HG03521 (cell line): ENCODE measurements at regions not wholly inside any gene's neighbourhood (a gene's known extent, or its start where the extent isn't known, plus 50 kb on each side); places are given as distances from the start of the nearest gene placed in this dataset.
"Not testable (repeated sequence)": the region's sequence is repeated elsewhere in the genome, so short reads cannot be mapped to it uniquely, and the experiment has no call there.

Experiments used
- ATAC-seq: cut with Tn5 transposase; IDR thresholded peaks from one replicate; pipeline ENCODE4 v1.9.1; 2021; ENCODE audit warnings: mild to moderate bottlenecking, moderate library complexity; ENCODE audit not compliant: unreplicated experiment

- ATAC-seq: peak; percentile 71
These were observed 187.7 kb downstream of the SATB1 start for GRCh38 chr3:18237251-18238005.

- ATAC-seq: no peak
These were observed 188.4 kb downstream of the SATB1 start for GRCh38 chr3:18236726-18237125.

- ATAC-seq: no peak
These were observed 190.3 kb downstream of the SATB1 start for GRCh38 chr3:18234717-18235335.

GRCh38 chr3:18233987-18234716 lies 191.0 kb downstream of the SATB1 start:
- ATAC-seq: no peak

GRCh38 chr3:18232317-18232716 lies 192.8 kb downstream of the SATB1 start:
- no peak for ATAC-seq

- ATAC-seq: no peak
These were observed 197.1 kb downstream of the SATB1 start for GRCh38 chr3:18228060-18228459.

- ATAC-seq: no peak
These were observed 199.4 kb downstream of the SATB1 start for GRCh38 chr3:18225709-18226108.

GRCh38 chr3:18224426-18224825 lies 200.7 kb downstream of the SATB1 start:
- ATAC-seq: no peak

GRCh38 chr3:18223974-18224373 lies 201.2 kb downstream of the SATB1 start:
- ATAC-seq: peak; percentile 17

- peak; percentile 99 for ATAC-seq
These were observed 201.6 kb downstream of the SATB1 start for GRCh38 chr3:18223571-18223970.

- no peak for ATAC-seq
These were observed 202.5 kb downstream of the SATB1 start for GRCh38 chr3:18222686-18223085.

GRCh38 chr3:18217507-18218174 lies 207.5 kb downstream of the SATB1 start:
- no peak for ATAC-seq

- no peak for ATAC-seq
These were observed 208.1 kb downstream of the SATB1 start for GRCh38 chr3:18216996-18217395.

- ATAC-seq: no peak
These were observed 209.5 kb downstream of the SATB1 start for GRCh38 chr3:18215639-18216038.

- no peak for ATAC-seq
These were observed 214.0 kb downstream of the SATB1 start for GRCh38 chr3:18211116-18211515.

- ATAC-seq: no peak
These were observed 216.3 kb downstream of the SATB1 start for GRCh38 chr3:18208856-18209255.

- ATAC-seq: no peak
These were observed 217.0 kb downstream of the SATB1 start for GRCh38 chr3:18208091-18208490.

- ATAC-seq: no peak
These were observed 217.9 kb downstream of the SATB1 start for GRCh38 chr3:18207226-18207625.

- ATAC-seq: not testable (repeated sequence)
These were observed 219.4 kb downstream of the SATB1 start for GRCh38 chr3:18205701-18206100.

GRCh38 chr3:18201315-18201714 lies 223.8 kb downstream of the SATB1 start:
- ATAC-seq: no peak

- no peak for ATAC-seq
These were observed 225.4 kb downstream of the SATB1 start for GRCh38 chr3:18199757-18200156.
